ENCODE measurements at regions not wholly inside any gene's neighbourhood (a gene's known extent, or its start where the extent isn't known, plus 50 kb on each side); places are given as distances from the start of the nearest gene placed in this dataset.
"Not testable (repeated sequence)": the region's sequence is repeated elsewhere in the genome, so short reads cannot be mapped to it uniquely, and the experiment has no call there.

DNA sequence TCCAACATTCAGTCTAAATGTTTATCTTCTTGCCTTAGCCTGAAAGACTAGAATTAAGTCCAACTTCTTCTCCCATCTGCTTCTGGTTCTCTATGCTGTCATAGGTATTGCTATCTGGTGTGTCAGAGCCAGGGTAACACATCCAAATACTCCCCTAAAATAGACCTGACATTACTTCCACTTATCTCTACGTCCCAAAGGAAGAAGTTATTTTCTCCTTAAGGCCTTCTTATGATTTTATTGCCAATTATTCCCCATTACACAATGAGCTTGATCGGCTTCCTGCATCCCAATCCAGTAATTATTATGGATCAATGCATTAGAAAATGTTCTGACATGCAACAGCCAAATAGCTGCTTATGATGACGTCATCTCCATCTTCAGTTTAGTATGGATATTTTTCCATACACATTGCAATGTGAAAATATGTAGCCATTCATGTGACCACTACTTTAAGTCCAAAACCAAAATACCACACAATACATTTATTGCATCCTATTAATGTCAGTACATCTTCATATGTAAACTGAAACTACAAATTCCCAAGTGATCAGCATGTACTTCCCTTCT lies 555.5 kb downstream of the MAT2B start:
- no peak for DNase-seq (ENCODE audit: low read depth in 4 of 4, low spot score in 3 of 4)

DNA sequence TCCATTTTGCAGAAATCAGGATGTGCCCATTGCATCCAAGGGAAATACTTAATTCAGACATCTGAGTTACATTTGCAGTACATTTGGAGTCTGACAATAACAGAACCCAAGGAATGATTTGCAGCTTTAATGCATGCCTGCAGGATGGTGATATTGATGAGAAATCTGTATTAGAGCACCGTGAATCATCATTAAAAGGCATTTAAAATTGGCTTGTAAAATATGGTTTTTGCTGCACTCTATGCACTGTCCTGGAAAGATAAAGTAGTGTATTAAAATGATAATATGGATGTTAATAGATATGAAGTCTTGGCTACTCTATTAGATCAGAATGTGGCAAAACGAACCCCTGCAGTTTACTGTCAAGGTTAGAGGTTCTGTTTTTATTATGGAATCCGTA lies 556.9 kb downstream of the MAT2B start:
- DNase-seq (ENCODE audit: low read depth in 4 of 4, low spot score in 3 of 4), result no peak

DNA sequence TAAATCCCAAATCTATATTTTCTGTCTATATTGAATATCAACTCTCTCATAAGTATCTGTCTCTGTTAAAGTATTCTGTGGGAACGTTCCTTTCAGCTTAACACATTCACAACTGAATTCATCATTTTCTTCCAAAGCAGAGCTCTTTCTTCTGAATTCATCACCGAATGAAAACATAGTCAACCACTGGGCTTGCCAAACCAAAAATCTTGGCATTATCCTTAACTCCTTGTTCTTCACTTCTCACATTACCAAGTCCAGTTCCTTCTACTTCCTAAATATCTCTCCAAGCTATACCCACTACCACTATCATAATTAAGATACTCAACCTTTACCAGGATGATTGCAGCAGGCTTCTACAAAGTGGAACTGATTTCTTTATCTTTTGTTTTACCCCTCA lies 559.8 kb downstream of the MAT2B start:
- DNase-seq (ENCODE audit: low read depth in 4 of 4, low spot score in 3 of 4), result no peak

DNA sequence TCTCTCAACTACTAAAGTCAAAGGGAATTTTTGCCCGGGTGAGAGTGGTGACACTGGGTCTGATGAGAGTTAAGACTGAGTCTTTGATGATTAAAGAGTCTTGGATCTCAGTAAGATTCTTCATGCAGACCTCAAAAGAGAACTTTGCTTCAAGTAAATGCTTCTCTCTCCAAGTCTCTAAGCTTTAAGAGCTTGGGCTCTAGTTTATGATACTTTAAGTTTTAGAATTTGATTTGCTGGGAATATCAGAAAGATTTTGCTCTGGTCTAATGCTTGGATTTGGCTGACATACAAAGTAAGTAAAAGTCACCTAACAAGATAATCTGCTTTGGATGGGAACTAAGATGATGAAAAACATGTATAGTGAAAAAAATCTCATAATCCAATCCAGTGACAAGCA lies 566.3 kb downstream of the MAT2B start:
- no peak for DNase-seq (ENCODE audit: low read depth in 4 of 4, low spot score in 3 of 4)

DNA sequence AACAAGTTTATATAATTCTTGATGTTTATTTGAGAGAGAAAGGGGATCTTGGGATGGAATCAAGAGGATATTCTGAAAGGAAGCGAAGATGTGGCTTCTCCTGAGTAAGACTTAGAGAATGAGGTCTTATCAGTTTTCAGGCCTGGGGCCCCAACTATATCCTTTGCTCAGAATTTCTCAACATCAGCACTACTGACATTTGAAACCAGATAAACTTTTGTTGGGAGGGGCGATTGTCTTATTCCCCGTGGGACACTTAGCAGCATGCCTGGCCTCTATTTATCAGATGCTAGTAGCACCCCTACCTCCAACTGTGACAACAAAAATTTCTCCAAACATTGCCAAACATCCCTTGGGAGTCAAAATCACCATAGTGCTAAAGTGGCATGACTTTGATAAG lies 567.7 kb downstream of the MAT2B start:
- DNase-seq (ENCODE audit: low read depth in 4 of 4, low spot score in 3 of 4), result no peak

DNA sequence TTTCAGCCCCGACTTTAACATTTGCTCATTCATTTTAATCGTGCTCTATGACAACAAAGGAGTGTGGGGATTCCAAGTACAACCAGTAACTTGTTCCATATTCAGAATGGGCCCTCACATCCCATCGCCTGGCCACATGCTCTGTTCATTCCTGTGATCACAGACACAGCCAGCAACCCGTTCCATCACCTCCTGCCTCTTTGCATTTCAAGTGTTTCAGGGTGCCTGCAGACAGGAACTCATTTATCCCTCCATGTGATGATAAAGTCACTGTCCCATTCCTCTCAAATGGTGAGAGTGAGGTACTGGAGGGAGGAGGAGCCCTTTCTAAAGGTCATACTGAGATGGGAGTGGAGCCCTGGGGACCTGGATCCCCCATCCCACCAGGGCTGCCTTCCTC lies 571.1 kb downstream of the MAT2B start:
- no peak for DNase-seq (ENCODE audit: low read depth in 4 of 4, low spot score in 3 of 4)

DNA sequence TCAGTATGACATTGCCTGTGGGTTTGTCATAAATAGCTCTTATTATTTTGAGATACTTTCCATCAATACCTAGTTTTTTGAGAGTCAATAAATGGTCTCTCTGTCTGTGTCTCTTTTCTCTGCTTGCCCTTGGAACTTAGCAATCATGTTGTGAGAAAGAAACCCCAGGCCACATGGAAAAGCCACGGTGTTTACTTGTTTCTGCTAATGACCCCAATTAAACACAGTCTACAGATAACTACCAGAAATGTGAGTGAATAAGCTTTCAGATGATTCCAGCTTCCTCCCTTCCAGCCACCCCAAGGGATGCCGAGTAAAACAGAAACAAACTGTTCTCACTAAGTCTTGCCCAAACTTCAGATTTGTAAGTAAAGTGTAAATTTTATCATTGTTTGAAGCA lies 584.9 kb downstream of the MAT2B start:
- DNase-seq (ENCODE audit: low read depth in 4 of 4, low spot score in 3 of 4), result no peak

DNA sequence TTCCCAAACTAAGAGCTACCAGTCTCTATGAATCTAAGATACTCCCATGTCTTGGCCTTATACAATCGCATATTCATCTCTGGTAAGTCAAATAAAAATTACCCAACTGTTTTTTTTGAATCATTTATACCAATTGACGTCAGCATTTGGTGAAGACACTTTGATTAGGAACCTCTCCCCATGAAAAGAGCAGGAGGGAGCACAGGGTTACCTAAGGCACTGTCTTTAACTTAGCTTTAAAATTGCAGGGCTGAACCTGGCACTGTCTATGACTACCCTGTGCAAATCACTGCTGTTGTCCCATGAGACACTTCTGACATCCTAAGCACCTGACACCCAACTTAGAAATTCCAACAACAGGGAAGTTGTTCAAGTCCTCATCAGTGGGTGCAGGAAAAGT lies 586.4 kb downstream of the MAT2B start:
- no peak for DNase-seq (ENCODE audit: low read depth in 4 of 4, low spot score in 3 of 4)

DNA sequence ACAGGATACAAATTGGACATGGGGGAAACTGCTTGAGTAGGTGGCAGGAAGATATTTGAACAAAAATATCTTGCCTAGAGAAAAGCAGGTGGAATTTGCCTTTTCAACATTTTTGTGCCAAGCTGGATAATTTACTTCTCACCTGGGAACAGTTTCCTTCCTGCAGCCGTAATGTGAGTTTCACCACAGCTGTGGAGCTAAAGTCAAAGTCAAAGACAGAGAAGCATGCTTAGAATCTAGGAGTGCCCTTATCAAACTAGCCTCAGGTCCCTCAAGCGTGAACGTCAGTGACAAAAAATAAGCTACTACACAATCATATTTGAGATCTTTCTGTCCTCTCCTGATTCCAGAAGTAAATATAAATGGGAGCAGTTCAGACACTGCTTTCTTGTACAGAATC lies 588.9 kb downstream of the MAT2B start:
- DNase-seq (ENCODE audit: low read depth in 4 of 4, low spot score in 3 of 4), result no peak

DNA sequence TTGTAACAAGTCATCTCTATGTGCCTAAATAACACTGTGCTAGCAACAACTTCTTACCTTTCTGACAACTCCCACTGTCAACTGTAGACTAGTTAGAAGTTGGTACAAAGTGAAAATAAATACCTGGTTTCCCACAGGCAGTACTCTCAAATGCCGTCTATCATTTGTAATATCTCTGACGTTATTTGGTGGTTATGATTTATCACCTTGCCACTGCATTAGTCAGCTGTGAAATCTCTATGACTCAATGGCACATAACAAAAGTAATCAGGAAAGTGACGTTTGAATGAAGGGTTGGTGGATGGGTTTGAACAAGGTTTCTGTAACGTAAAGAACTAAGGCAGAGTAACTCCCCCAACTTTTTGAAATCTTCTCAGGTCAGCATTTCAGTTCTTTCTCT lies 592.3 kb downstream of the MAT2B start:
- DNase-seq (ENCODE audit: low read depth in 4 of 4, low spot score in 3 of 4), result no peak

DNA sequence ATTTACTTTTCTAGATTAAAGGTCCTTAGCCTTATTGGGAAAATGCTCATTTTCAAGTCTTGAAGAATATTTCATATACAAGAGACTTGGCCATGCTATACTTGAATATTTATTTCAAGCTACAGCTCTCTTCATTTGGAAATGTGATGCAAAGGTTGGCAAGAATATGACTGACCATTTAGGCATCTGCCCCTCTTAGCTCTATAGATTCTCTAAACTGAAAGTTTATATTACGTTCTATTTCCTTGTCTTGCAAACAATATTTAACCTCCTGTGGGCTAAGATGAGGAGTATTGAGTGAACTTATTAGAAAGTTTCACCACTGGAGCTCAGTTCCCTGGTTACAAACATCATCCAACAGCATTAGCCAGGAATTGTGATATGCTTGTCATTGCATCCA lies 593.1 kb downstream of the MAT2B start:
- DNase-seq (ENCODE audit: low read depth in 4 of 4, low spot score in 3 of 4), result no peak

DNA sequence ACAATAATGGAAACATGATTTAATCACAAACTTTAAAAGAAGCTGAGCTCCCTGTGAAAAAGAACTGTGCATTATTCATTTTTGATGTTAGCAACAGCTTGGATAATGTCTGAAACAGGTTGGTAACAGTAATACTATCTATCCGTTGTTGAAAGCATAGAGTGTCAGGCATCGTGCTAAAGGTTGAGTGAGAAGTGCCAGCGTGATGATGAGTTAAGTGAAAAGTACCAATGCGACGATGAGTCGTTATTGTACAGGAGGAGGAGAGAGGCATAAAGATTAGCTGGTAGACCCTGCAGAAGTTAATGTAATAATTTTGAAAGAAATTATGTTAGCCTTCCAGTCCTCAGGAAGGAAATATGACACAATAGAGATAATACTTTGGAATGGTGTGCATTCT lies 593.6 kb downstream of the MAT2B start:
- DNase-seq (ENCODE audit: low read depth in 4 of 4, low spot score in 3 of 4), result no peak

DNA sequence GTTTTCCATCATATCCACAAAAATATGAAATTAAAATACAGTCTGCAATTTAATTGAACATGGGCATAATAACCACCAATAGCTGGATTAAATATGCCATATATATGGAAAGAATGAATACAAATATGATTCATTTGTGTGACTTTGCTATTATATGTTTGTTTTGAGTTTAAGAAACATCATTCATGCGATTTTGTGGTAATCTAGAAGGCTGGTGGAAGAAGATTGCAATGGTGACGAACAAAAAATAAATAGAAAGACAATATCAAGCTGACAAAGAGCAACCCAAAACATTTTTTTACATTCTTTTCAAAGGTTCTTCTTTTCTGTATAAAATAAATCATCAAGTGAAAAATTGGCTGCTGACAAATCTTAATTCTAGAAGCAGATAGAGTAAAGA lies 610.0 kb downstream of the MAT2B start:
- DNase-seq (ENCODE audit: low read depth in 4 of 4, low spot score in 3 of 4), result no peak

DNA sequence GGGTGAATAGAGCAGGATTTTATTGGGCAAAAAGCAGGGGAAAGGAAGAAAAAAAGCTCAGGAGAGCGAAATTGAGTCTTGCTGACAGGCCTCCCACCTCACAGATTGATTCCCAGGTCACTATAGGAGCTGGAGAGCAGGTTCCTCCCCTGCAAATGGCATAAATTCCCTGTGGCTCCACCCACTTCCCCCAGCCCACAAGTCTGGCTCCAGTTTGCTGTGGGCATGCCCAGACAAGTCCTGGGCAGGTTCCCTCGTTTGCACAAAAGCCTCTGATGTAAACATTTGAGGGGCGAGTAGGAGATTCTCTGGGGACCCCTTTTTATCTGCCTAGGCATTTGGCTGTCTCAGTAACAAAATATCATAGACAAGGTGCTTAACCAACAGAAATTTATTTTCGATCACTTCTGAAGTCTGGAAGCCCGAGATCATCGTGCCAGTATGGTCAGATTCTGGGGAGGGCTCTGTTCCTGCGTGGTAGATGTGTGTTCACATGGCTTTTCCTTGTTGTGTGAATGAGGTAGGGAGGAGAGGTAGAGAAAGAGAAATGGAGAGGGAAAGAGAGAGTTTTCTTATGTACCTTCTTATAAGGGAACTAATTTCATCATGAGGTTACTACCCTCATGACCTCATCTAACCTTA lies 614.5 kb downstream of the MAT2B start:
- DNase-seq (ENCODE audit: low read depth in 4 of 4, low spot score in 3 of 4), result peak in 1 of 4 donors; percentile 8

DNA sequence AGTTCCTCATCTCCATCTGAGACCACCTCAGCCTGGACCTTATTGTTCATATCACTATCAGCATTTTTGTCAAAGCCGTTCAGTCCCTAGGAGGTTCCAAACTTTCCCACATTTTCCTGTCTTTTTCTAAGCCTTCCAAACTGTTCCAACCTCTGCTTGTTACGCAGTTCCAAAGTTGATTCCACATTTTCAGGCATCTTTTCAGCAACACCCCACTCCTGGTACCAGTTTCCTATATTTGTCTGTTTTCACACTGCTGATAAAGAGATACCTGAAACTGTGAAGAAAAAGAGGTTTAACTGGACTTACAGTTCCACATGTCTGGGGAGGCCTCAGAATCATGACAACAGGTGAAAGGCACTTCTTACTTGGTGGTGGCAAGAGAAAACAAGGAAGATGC lies 622.1 kb downstream of the MAT2B start:
- DNase-seq (ENCODE audit: low read depth in 4 of 4, low spot score in 3 of 4), result no peak

DNA sequence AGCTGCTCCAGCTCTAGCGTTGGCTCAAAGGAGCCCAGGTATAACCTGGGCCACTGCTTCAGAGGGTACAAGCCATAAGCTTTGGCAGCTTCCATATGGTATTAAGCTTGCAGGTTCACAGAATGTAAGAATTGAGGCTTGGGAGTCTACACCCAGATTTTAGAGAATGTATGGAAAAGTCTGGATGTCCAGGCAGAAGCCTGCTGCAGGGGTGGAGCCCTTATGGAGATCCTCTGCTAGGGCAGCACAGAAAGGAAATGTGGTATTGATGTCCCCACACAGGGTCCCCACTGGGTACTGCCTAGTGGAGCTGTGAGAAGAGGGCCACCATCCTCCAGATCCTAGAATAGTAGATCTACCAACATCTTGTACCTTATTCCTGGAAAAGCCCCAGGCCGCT lies 626.9 kb downstream of the MAT2B start:
- DNase-seq (ENCODE audit: low read depth in 4 of 4, low spot score in 3 of 4), result no peak

DNA sequence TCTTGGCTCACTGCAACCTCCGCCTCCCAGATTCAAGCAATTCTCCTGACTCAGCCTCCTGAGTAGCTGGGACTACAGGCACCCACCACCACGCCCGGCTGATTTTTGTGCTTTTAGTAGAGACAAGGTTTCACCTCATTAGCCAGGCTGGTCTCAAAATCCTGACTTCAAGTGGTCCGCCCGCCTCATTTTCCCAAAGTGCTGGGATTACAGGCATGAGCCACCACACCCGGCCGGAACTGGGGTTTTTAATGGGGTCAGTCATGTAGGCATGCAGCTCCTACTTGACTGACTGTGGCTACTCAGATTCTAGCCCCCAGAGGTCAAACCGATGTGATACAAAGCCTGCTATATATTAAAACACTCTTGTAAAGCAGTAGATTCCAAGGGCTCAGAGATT lies 631.7 kb downstream of the MAT2B start:
- DNase-seq (ENCODE audit: low read depth in 4 of 4, low spot score in 3 of 4), result no peak

DNA sequence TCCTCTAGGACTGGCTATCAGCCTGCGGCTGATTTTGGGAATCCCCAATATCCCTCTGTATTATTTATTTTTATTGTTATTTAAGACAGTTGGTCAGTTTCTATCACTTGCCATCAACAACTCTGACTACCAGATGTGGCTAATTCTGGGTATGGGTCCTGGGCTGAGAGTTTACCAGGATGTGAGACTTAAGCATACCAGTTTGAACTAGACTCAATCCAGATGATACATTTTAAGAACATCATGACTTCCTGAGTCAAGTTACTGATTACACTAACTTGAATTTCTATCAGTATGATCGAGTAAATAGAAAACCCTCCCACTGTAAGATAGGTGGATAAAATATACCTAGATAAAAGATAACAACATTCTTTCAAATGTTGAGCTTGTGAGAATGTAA lies 634.0 kb downstream of the MAT2B start:
- no peak for DNase-seq (ENCODE audit: low read depth in 4 of 4, low spot score in 3 of 4)

DNA sequence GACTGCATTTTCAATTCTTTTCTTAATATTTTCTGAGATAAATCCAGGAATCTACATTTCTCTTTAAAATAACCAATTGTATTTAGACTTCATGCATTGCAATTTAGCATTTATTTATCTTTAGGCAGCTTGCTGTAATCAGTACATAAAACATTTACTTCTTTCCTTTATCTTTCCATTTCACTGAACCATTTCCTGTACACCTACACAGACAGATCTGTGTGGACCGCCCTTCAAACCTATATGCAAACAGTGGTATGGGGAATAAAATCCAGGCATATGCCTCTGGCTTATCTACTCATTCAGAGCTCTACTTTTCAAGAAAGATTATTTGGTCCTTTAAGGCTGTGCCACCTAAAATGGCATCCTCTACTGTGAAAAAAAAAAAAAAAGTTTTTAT lies 640.0 kb downstream of the MAT2B start:
- no peak for DNase-seq (ENCODE audit: low read depth in 4 of 4, low spot score in 3 of 4)

DNA sequence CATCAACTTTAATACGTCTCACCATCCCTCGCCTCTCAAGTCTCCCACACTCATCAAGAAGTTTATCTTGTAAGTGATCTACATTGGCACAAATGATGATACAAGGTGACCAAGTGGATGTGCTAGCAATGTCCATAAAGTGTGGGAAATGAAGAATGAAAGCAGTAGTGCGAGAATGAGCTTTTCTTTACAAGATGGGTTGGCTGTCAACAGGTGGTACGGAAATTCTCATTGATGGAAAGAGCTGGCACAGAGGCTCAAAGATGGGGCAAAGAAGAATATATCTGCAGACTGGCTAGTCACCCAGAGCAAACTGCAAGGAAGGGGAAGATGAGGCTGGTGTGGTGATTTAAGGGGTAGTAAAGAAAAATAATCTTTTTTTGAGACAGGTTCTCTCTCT lies 640.8 kb downstream of the MAT2B start:
- no peak for DNase-seq (ENCODE audit: low read depth in 4 of 4, low spot score in 3 of 4)

DNA sequence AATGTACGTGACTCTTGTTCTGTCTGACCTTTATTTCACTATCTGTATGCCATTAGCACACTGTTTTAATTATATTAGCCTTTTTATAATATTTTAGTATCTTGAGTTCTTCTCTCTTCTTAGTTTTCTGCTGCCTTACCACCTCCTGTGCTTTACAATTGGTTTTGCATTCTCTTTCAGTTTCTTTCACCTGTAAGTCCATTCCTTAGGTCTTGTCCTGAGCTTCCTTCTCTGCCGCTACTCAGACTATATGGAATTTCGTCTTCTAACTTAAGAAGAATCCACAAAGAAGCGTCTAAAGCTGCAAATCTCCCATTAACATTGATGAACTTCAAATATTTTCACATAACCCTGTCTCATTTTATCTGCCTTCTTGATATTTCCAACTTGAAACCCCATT lies 642.9 kb downstream of the MAT2B start:
- DNase-seq (ENCODE audit: low read depth in 4 of 4, low spot score in 3 of 4), result no peak

DNA sequence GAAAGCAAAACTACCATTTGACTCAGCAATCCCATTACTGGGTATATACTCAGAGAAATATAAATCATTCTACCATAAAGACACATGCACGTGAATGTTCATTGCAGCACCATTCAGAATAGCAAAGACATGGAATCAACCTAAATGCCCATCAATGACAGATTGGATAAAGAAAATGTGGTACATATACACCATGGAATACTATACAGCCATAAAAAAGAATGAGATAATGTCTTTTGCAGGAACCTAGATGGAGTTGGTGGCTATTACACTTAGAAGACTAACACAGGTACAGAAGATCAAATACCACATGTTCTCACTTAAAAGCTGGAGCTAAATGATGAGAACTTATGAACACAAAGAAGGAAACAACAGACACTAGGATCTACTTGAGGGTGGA lies 647.1 kb downstream of the MAT2B start:
- not testable (repeated sequence) for DNase-seq (ENCODE audit: low read depth in 4 of 4, low spot score in 3 of 4)
